22Rv1 (cell line): ENCODE measurements at regions not wholly inside any gene's neighbourhood (a gene's known extent, or its start where the extent isn't known, plus 50 kb on each side); places are given as distances from the start of the nearest gene placed in this dataset.

ENCODE experiments used
- ZFX ChIP-seq: fragments of 450-650 bp; IDR thresholded peaks from 2 replicates; pipeline ENCODE4 v1.6.1; 2017; ENCODE audit warnings: antibody characterized with exemption, borderline replicate concordance
- TF ChIP-seq, protein P1 (sequence below): fragments of 450-650 bp; IDR thresholded peaks from 2 replicates; pipeline ENCODE4 v1.5.1; 2017; ENCODE audit warnings: mild to moderate bottlenecking

DNA sequence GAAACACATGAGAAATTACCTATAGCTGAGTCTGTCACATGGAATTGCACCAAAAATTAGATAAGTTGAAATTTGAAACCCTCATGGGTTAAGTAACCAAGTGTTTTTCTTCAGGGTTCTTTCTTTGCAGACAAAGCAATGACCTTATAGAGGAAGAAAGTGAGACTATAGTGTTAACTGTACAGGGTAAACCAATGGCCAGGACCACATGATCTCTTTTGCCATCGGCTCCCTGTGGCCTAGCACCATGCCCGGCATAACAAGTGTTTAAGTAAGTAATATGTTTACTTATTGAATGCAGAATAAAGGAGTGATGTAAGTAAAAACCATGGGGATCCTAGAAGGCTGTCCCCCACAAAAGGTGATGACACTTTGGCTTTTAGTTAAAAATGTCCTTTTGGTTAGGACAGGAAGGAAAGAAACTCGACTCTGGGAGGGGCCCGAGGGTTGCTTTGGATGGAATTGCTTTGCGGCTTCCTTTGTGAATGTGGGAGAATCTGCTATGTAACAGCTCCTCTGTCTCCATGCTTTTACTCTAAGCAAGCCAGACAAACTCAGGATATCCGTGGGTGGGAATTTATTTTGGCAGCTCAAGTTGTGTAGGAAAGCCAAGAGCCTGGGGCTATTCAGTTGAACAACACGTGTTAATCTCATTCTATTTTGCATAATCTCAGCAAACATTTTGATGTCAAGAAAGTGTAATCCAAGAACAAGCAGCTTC, 454.7 kb downstream of the INSC start:
- TF ChIP-seq, protein P1, sequence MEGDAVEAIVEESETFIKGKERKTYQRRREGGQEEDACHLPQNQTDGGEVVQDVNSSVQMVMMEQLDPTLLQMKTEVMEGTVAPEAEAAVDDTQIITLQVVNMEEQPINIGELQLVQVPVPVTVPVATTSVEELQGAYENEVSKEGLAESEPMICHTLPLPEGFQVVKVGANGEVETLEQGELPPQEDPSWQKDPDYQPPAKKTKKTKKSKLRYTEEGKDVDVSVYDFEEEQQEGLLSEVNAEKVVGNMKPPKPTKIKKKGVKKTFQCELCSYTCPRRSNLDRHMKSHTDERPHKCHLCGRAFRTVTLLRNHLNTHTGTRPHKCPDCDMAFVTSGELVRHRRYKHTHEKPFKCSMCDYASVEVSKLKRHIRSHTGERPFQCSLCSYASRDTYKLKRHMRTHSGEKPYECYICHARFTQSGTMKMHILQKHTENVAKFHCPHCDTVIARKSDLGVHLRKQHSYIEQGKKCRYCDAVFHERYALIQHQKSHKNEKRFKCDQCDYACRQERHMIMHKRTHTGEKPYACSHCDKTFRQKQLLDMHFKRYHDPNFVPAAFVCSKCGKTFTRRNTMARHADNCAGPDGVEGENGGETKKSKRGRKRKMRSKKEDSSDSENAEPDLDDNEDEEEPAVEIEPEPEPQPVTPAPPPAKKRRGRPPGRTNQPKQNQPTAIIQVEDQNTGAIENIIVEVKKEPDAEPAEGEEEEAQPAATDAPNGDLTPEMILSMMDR: no peak
- TF ChIP-seq ZFX: no peak
